ENCODE measurements at regions not wholly inside any gene's neighbourhood (a gene's known extent, or its start where the extent isn't known, plus 50 kb on each side); places are given as distances from the start of the nearest gene placed in this dataset.

GRCh38 chr2:185219981-185220380 is 518.6 kb upstream of the FSIP2 start:
- Histone ChIP-seq H3K79me2 (ENCODE audit: insufficient read depth, low read length) (no peaks in the 10 kb centered on the region), H3K4ac (ENCODE audit: low read depth, low read length) (no peak overlapping the region), H3K4me2 (ENCODE audit: insufficient read depth, insufficient read length, low read length) (no peak overlapping the region), H4K8ac (replicated peaks; ENCODE audit: insufficient read length, low read depth, low read length) (no peak overlapping the region), H2BK12ac (ENCODE audit: insufficient read length, low read depth, low read length) (no peak overlapping the region), H3K4me1 (ENCODE audit: insufficient read depth, low read length) (no peaks in the 10 kb centered on the region), H2BK15ac (ENCODE audit: low read depth, low read length) (no peak overlapping the region), H2AFZ (ENCODE audit: low read length) (no peak overlapping the region), H2AK5ac (ENCODE audit: insufficient read length, low read length) (no peak overlapping the region), H3K18ac (ENCODE audit: insufficient read length, low read depth, low read length) (no peak overlapping the region), H3K56ac (ENCODE audit: insufficient read length, low read depth, low read length) (no peak overlapping the region), H3K23me2 (ENCODE audit: insufficient read length, low read depth, low read length, poor library complexity, severe bottlenecking) (no peaks in the 10 kb centered on the region), H2BK20ac (ENCODE audit: low read depth, low read length, poor library complexity, severe bottlenecking) (no peak overlapping the region), H3K27ac (ENCODE audit: insufficient read length, low read depth, low read length) (no peak overlapping the region), H4K91ac (ENCODE audit: insufficient read length, low read depth, low read length) (no peak overlapping the region), H2BK5ac (ENCODE audit: insufficient read length, low read length) (no peak overlapping the region), H4K20me1 (ENCODE audit: control insufficient read depth, insufficient read depth, insufficient read length) (no peaks in the 10 kb centered on the region), H3K9me3 (ENCODE audit: control insufficient read depth, low read depth, low read length) (no peaks in the 10 kb centered on the region), H3K14ac (ENCODE audit: insufficient read depth, low read length) (no peak overlapping the region), H3K23ac (ENCODE audit: insufficient read length, low read depth, low read length) (no peak overlapping the region), H4K5ac (ENCODE audit: insufficient read length, low read depth, low read length) (no peak overlapping the region), H2BK120ac (ENCODE audit: low read depth, low read length, poor library complexity, severe bottlenecking) (no peak overlapping the region), H3T11ph (ENCODE audit: low read length) (no peak overlapping the region), H3K9ac (ENCODE audit: extremely low read depth, insufficient read length, low read length) (no peak overlapping the region), H3K27me3 (ENCODE audit: insufficient read depth, low read length) (no peaks in the 10 kb centered on the region), H3K79me1 (ENCODE audit: insufficient read depth, low read depth, low read length, poor library complexity, severe bottlenecking) (no peaks in the 10 kb centered on the region)
- Mint-ChIP-seq H3K9me3 (no peaks in the 10 kb centered on the region), H3K27me3 (ENCODE audit: low read depth) (no peaks in the 10 kb centered on the region), H3K27ac (no peak overlapping the region), H3K4me1 (peaks cover 5% of the 10 kb centered on the region in 2 experiments), H3K4me3 (no peak overlapping the region), H3K36me3 (ENCODE audit: insufficient read depth in 1 of 3, low read depth in 3 of 3) (no peaks in the 10 kb centered on the region)
- DNase-seq: no peak
- no peak for TF ChIP-seq CTCF (conservative IDR thresholded peaks at IDR 0.05)
- no CpG with 5 or more reads among the region's 3 CpGs for WGBS (ENCODE audit: extremely low coverage, insufficient read length, low lambda C conversion rate)

Data from H9 (cell line).